GM12864 (cell line): ENCODE measurements at regions not wholly inside any gene's neighbourhood (a gene's known extent, or its start where the extent isn't known, plus 50 kb on each side); places are given as distances from the start of the nearest gene placed in this dataset.

ENCODE experiments used
- DNase-seq: peaks from one replicate; pipeline ENCODE4 v3.0.0-alpha.2; 2011; ENCODE audit warnings: low read depth
- H3K4me3 ChIP-seq: 2 replicates; pipeline ENCODE4 v1.5.1; 2011; ENCODE audit warnings: mild to moderate bottlenecking, low read depth, low read length, control low read depth
- CTCF ChIP-seq: IDR thresholded peaks from 2 replicates; pipeline ENCODE4 v1.5.1; 2011; ENCODE audit warnings: low read depth, mild to moderate bottlenecking, moderate library complexity, low read length, control low read depth, inconsistent platforms; ENCODE audit errors: missing control alignments

- DNase-seq = no peak
- no peak overlapping the region for H3K4me3 ChIP-seq
- TF ChIP-seq CTCF = no peak
Observed at GRCh38 chr6:113143206-113143605, 713.9 kb upstream of the MARCKS start.

- TF ChIP-seq CTCF = no peak
- H3K4me3 ChIP-seq = no peak overlapping the region
- no peak for DNase-seq
Observed at GRCh38 chr6:113144117-113144516, 713.0 kb upstream of the MARCKS start.

GRCh38 chr6:113146878-113147277 is 710.3 kb upstream of the MARCKS start:
- no peak for DNase-seq
- TF ChIP-seq CTCF = no peak
- H3K4me3 ChIP-seq = no peak overlapping the region

GRCh38 chr6:113147544-113147943 is 709.6 kb upstream of the MARCKS start:
- TF ChIP-seq CTCF = no peak
- no peak overlapping the region for H3K4me3 ChIP-seq
- DNase-seq = no peak

- DNase-seq = no peak
- no peak for TF ChIP-seq CTCF
- H3K4me3 ChIP-seq = no peak overlapping the region
Observed at GRCh38 chr6:113148566-113148965, 708.6 kb upstream of the MARCKS start.

GRCh38 chr6:113149511-113149910 is 707.6 kb upstream of the MARCKS start:
- no peak for TF ChIP-seq CTCF
- no peak overlapping the region for H3K4me3 ChIP-seq

GRCh38 chr6:113160306-113161017 is 696.7 kb upstream of the MARCKS start:
- no peak for TF ChIP-seq CTCF
- no peak for DNase-seq
- H3K4me3 ChIP-seq = no peak overlapping the region

More at GRCh38 chr6:113149511-113149910, 707.6 kb upstream of the MARCKS start:
- no peak for DNase-seq
